ENCODE measurements at regions not wholly inside any gene's neighbourhood (a gene's known extent, or its start where the extent isn't known, plus 50 kb on each side); places are given as distances from the start of the nearest gene placed in this dataset.

- Histone ChIP-seq H3K9me2 (no peaks in the 10 kb centered on the region), H3F3A (replicated peaks; ENCODE audit: insufficient read depth) (no peaks in the 10 kb centered on the region), H3K27ac (ENCODE audit: low read depth in 2 of 2, low read length in 1 of 2) (no peak overlapping the region), H3K36me3 (replicated peaks in 1 of 2; ENCODE audit: control insufficient read depth in 1 of 2, insufficient read depth in 2 of 2, low read length in 1 of 2) (no peaks in the 10 kb centered on the region), H2AFZ (ENCODE audit: low read depth) (no peak overlapping the region), H3K9ac (no peak overlapping the region), H4K20me1 (ENCODE audit: insufficient read depth) (no peaks in the 10 kb centered on the region), H3K4me3 (ENCODE audit: low read depth in 2 of 2, low read length in 1 of 2) (no peak overlapping the region), H3K9me3 (no peaks in the 10 kb centered on the region), H3K79me2 (ENCODE audit: insufficient read depth) (no peaks in the 10 kb centered on the region), H3K4me2 (no peak overlapping the region), H3K27me3 (ENCODE audit: insufficient read depth) (no peaks in the 10 kb centered on the region), H3K4me1 (ENCODE audit: control insufficient read depth in 1 of 2, insufficient read depth in 2 of 2, low read depth in 1 of 2, low read length in 1 of 2) (no peaks in the 10 kb centered on the region)
- CTCF ChIA-PET, result no interaction called here
- DNase-seq, result no peak
- 29% methylated on average over 1 of the region's 1 CpG for WGBS (ENCODE audit: low lambda C conversion rate)
- TF ChIP-seq POLR2AphosphoS5 (IDR thresholded peaks at IDR 0.05; ENCODE audit: low read depth, low read length) (no peak), TEAD4 (IDR thresholded peaks at IDR 0.05; ENCODE audit: borderline replicate concordance, insufficient read depth) (no peak), RXRA (IDR thresholded peaks at IDR 0.05; ENCODE audit: borderline replicate concordance, low read depth) (no peak), EZH2phosphoT487 (IDR thresholded peaks at IDR 0.05; ENCODE audit: borderline replicate concordance, low read depth) (no peak), GABPA (IDR thresholded peaks at IDR 0.05; ENCODE audit: low read depth) (no peak), RAD21 (IDR thresholded peaks at IDR 0.05; ENCODE audit: low read length) (no peak), RFX5 (IDR thresholded peaks at IDR 0.05; ENCODE audit: low read length) (no peak), REST (IDR thresholded peaks at IDR 0.05; ENCODE audit: low read depth, low read length) (no peak), EP300 (IDR thresholded peaks at IDR 0.05; ENCODE audit: borderline replicate concordance in 1 of 2, low read depth in 1 of 2, low read length in 1 of 2) (no peak), MEF2A (IDR thresholded peaks at IDR 0.05; ENCODE audit: borderline replicate concordance, low read depth) (no peak), GATA2 (CRISPR knock-in tag; IDR thresholded peaks at IDR 0.05) (no peak), ZBTB33 (IDR thresholded peaks at IDR 0.05; ENCODE audit: borderline replicate concordance, low read depth) (no peak), FOSL2 (IDR thresholded peaks at IDR 0.05; ENCODE audit: borderline replicate concordance, low read depth) (no peak), RCOR1 (IDR thresholded peaks at IDR 0.05; ENCODE audit: low read length) (no peak), NRF1 (IDR thresholded peaks at IDR 0.05; ENCODE audit: low read depth, low read length) (no peak), ELF1 (IDR thresholded peaks at IDR 0.05) (no peak), CHD2 (IDR thresholded peaks at IDR 0.05; ENCODE audit: low read length, partially characterized antibody) (no peak), IRF3 (IDR thresholded peaks at IDR 0.05; ENCODE audit: low read depth, low read length) (no peak), PBX3 (IDR thresholded peaks at IDR 0.05) (no peak), MXI1 (IDR thresholded peaks at IDR 0.05; ENCODE audit: low read depth, low read length) (no peak)
- POLR2A ChIA-PET, result no interaction called here
Observed at GRCh38 chr18:42659187-42659586, 456.3 kb downstream of the RIT2 start.
